ENCODE measurements at regions not wholly inside any gene's neighbourhood (a gene's known extent, or its start where the extent isn't known, plus 50 kb on each side); places are given as distances from the start of the nearest gene placed in this dataset.

- no peak overlapping the region for H3K4me3 ChIP-seq (ENCODE audit: low read length, poor library complexity, severe bottlenecking)
Observed at GRCh38 chr15:25554640-25555039, 115.8 kb upstream of the UBE3A start.

GRCh38 chr15:25548600-25548999 lies 109.8 kb upstream of the UBE3A start:
- Histone ChIP-seq H3K27me3 (ENCODE audit: insufficient read depth, low read length, poor library complexity, severe bottlenecking) (no peaks in the 10 kb centered on the region), H3K79me2 (ENCODE audit: insufficient read depth, low read length) (no peaks in the 10 kb centered on the region), H3K36me3 (ENCODE audit: insufficient read depth, low read length) (no peaks in the 10 kb centered on the region), H3K9ac (ENCODE audit: low read depth, low read length, poor library complexity, severe bottlenecking) (no peak overlapping the region), H3K4me1 (ENCODE audit: insufficient read depth, low read length, poor library complexity, severe bottlenecking) (no peaks in the 10 kb centered on the region), H3K4me2 (ENCODE audit: low read depth, low read length, poor library complexity, severe bottlenecking) (no peak overlapping the region), H3K9me3 (ENCODE audit: insufficient read depth, low read depth, low read length) (no peaks in the 10 kb centered on the region; the same call in 1 of the 2 replicates), H2AFZ (ENCODE audit: low read length) (no peak overlapping the region), H3F3A (ENCODE audit: low read depth) (no peaks in the 10 kb centered on the region), H3K9me2 (replicated peaks; ENCODE audit: low read depth, low read length) (no peaks in the 10 kb centered on the region; the same call in 1 of the 2 replicates), H3K4me3 (ENCODE audit: low read length, poor library complexity, severe bottlenecking) (no peak overlapping the region), H4K20me1 (ENCODE audit: insufficient read depth, low read length, poor library complexity, severe bottlenecking) (no peaks in the 10 kb centered on the region)
- TF ChIP-seq CTCF (conservative IDR thresholded peaks at IDR 0.05; ENCODE audit: low read length) = no peak
- TF ChIP-seq EZH2phosphoT487 (IDR thresholded peaks at IDR 0.05; ENCODE audit: borderline replicate concordance) = no peak

More at GRCh38 chr15:25554640-25555039, 115.8 kb upstream of the UBE3A start:
- Histone ChIP-seq H4K20me1 (ENCODE audit: insufficient read depth, low read length, poor library complexity, severe bottlenecking) (no peaks in the 10 kb centered on the region), H3K9ac (ENCODE audit: low read depth, low read length, poor library complexity, severe bottlenecking) (no peak overlapping the region), H3K79me2 (ENCODE audit: insufficient read depth, low read length) (no peaks in the 10 kb centered on the region), H3K4me2 (ENCODE audit: low read depth, low read length, poor library complexity, severe bottlenecking) (no peak overlapping the region), H3K4me1 (ENCODE audit: insufficient read depth, low read length, poor library complexity, severe bottlenecking) (no peaks in the 10 kb centered on the region), H3F3A (ENCODE audit: low read depth) (no peaks in the 10 kb centered on the region), H3K27me3 (ENCODE audit: insufficient read depth, low read length, poor library complexity, severe bottlenecking) (no peaks in the 10 kb centered on the region), H3K9me2 (replicated peaks; ENCODE audit: low read depth, low read length) (no peaks in the 10 kb centered on the region; the same call in 1 of the 2 replicates), H3K36me3 (ENCODE audit: insufficient read depth, low read length) (no peaks in the 10 kb centered on the region), H3K9me3 (ENCODE audit: insufficient read depth, low read depth, low read length) (peaks cover 1% of the 10 kb centered on the region; the same call in 1 of the 2 replicates), H2AFZ (ENCODE audit: low read length) (no peak overlapping the region)
- TF ChIP-seq CTCF (conservative IDR thresholded peaks at IDR 0.05; ENCODE audit: low read length) = no peak

GRCh38 chr15:25545889-25546288 lies 107.1 kb upstream of the UBE3A start:
- no peaks in the 10 kb centered on the region for H4K20me1 ChIP-seq (ENCODE audit: insufficient read depth, low read length, poor library complexity, severe bottlenecking)
- H3K4me2 ChIP-seq (ENCODE audit: low read depth, low read length, poor library complexity, severe bottlenecking) = no peak overlapping the region
- H3K9me2 ChIP-seq (replicated peaks; ENCODE audit: low read depth, low read length) = no peaks in the 10 kb centered on the region; the same call in 1 of the 2 replicates
- H3K9ac ChIP-seq (ENCODE audit: low read depth, low read length, poor library complexity, severe bottlenecking) = no peak overlapping the region
- no peak overlapping the region for H3K4me3 ChIP-seq (ENCODE audit: low read length, poor library complexity, severe bottlenecking)
- TF ChIP-seq CTCF (conservative IDR thresholded peaks at IDR 0.05; ENCODE audit: low read length) = no peak
- no peaks in the 10 kb centered on the region for H3K79me2 ChIP-seq (ENCODE audit: insufficient read depth, low read length)
- no peaks in the 10 kb centered on the region for H3F3A ChIP-seq (ENCODE audit: low read depth)
- H3K9me3 ChIP-seq (ENCODE audit: insufficient read depth, low read depth, low read length) = no peaks in the 10 kb centered on the region
- H3K27me3 ChIP-seq (ENCODE audit: insufficient read depth, low read length, poor library complexity, severe bottlenecking) = no peaks in the 10 kb centered on the region
- H3K4me1 ChIP-seq (ENCODE audit: insufficient read depth, low read length, poor library complexity, severe bottlenecking) = no peaks in the 10 kb centered on the region
- no peaks in the 10 kb centered on the region for H3K36me3 ChIP-seq (ENCODE audit: insufficient read depth, low read length)
- no peak overlapping the region for H2AFZ ChIP-seq (ENCODE audit: low read length)

All from Loucy (cell line).